ENCODE measurements at regions not wholly inside any gene's neighbourhood (a gene's known extent, or its start where the extent isn't known, plus 50 kb on each side); places are given as distances from the start of the nearest gene placed in this dataset.

DNA sequence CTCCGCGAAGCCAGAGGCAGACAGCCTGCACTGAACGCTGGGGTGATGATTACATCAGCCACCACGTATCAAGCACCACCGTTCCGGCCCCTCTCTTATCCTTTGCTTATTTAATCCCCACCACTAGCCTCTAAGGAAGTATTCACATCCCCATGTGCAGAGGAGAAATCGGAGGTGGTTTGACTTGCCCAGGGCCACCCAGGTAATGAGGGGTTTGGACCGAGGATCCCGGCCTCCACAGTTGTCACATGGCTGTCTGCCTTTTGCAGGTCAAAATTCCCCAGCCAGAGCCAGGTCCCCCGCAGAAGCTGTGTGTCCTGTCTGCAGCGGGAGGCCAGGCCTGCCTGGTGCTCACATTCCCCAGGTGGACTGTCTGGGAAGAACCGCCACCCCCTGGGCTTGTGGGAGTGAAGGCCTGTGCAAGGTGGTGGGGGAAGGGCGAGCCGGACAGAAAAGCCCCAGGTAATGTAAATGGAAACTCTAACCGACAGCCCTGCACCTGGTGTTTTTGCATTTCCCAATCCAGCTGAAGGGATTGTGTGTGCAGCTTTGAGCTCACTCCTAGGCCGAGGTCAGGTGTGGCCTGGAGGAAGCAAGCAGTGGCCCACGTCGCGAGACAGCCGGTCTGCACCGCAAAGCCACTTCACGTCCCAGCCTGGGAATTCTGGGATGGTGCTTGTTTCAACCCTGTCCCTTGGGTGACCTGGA, 108.5 kb upstream of the ID2 start:
- TF ChIP-seq CTCF (conservative IDR thresholded peaks at IDR 0.05; ENCODE audit: control insufficient read depth, insufficient read depth, low read depth, low read length) = no peak
- no peak overlapping the region for H3K4me3 ChIP-seq (ENCODE audit: control insufficient read depth, low read depth, low read length)
- DNase-seq (ENCODE audit: low read depth) = no peak

- no peak overlapping the region for H3K4me3 ChIP-seq (ENCODE audit: control insufficient read depth, low read depth, low read length)
- TF ChIP-seq CTCF (conservative IDR thresholded peaks at IDR 0.05; ENCODE audit: control insufficient read depth, insufficient read depth, low read depth, low read length) = no peak
- DNase-seq (ENCODE audit: low read depth) = no peak
Measured at GRCh38 chr2:8573942-8574195, 108.0 kb upstream of the ID2 start.

GRCh38 chr2:8574196-8575037, 107.4 kb upstream of the ID2 start:
- DNase-seq (ENCODE audit: low read depth) = no peak
- no peak for TF ChIP-seq CTCF (conservative IDR thresholded peaks at IDR 0.05; ENCODE audit: control insufficient read depth, insufficient read depth, low read depth, low read length)
- no peak overlapping the region for H3K4me3 ChIP-seq (ENCODE audit: control insufficient read depth, low read depth, low read length)

DNA sequence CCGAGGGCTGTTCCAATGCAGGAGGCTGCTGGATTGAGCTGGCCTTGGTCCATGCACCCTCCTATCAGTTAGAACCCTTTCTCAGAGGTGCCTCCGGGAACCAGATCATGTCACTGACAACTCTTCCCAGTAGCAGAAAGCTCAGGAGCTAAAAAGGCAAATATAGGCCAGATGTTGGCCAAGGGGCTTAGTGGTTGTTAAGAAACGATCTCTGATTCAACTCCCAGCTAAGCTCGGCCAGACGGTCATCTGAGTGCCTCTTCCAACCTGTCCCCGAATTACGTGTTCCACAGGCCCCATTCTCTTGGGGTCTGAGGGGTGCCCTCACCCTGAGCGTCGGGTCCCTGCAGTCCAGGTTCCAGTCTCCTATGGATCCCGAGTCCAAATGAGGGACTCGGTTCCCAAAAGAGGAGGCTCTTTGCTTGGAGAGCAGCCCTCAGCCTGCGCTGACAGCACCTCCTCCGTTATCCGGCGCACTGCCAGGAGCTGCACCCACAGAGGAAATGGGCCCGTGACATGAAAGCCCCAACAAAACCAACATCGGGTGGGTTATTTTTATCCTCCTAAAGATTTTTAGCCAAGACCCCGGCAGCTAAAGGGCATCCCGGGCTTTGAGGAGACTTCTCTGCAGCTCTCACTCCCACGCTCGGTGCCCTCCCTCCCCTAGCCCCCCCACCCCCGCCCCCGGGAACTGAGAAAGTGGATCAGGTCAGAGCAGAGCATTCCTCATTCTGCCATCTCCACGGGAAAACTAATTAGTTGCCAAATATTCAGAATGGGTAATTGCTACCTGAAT, 106.6 kb upstream of the ID2 start:
- DNase-seq (ENCODE audit: low read depth) = peak; percentile 29
- TF ChIP-seq CTCF (conservative IDR thresholded peaks at IDR 0.05; ENCODE audit: control insufficient read depth, insufficient read depth, low read depth, low read length) = no peak
- H3K4me3 ChIP-seq (ENCODE audit: control insufficient read depth, low read depth, low read length) = no peak overlapping the region

DNA sequence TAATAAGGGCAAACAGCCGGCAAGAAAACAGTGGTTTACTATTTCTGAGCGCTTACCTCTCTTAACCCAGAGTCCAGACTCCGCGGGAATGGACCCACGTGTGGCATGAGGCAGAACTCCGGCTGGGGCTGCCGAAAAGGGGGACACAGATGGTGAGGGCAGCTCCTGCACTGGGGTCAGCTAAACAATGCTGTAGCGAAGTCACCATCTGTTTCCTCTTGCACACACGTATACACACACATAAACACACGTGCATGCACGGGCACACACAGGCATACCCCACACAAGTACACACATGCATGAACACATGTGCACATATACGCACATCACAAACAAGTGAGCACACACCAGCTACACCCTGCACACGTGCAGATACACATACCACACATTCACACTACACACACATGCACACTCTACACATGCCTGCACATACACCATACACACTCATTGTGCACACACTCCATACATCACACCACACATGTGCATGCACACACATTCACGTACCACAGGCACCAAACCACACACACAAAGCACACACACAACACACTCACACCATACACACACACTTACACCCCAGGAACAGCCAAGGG, 105.9 kb upstream of the ID2 start:
- H3K4me3 ChIP-seq (ENCODE audit: control insufficient read depth, low read depth, low read length) = no peak overlapping the region
- no peak for DNase-seq (ENCODE audit: low read depth)
- no peak for TF ChIP-seq CTCF (conservative IDR thresholded peaks at IDR 0.05; ENCODE audit: control insufficient read depth, insufficient read depth, low read depth, low read length)

- TF ChIP-seq CTCF (conservative IDR thresholded peaks at IDR 0.05; ENCODE audit: control insufficient read depth, insufficient read depth, low read depth, low read length) = no peak
- no peak for DNase-seq (ENCODE audit: low read depth)
- no peak overlapping the region for H3K4me3 ChIP-seq (ENCODE audit: control insufficient read depth, low read depth, low read length)
Measured at GRCh38 chr2:8576525-8577167, 105.2 kb upstream of the ID2 start.

Data from fibroblast of mammary gland (primary cell).